Suprapubic skin (tissue), 4 donors: ENCODE measurements at regions not wholly inside any gene's neighbourhood (a gene's known extent, or its start where the extent isn't known, plus 50 kb on each side); places are given as distances from the start of the nearest gene placed in this dataset.

ENCODE experiments used
- DNase-seq, 2 donors: peaks; one replicate each; pipeline ENCODE4 v3.0.0-alpha.2; 2019; ENCODE audit warnings: low spot score in 2 of 2
- H3K27ac ChIP-seq: fragments of 200-600 bp; sonication (generic); one replicate; pipeline ENCODE4 v1.5.1; 2019
- H3K27me3 ChIP-seq: fragments of 200-600 bp; sonication (generic); one replicate; pipeline ENCODE4 v1.5.1; 2019
- H3K36me3 ChIP-seq: fragments of 200-600 bp; sonication (generic); one replicate; pipeline ENCODE4 v1.5.1; 2019
- H3K4me1 ChIP-seq: fragments of 200-600 bp; sonication (generic); one replicate; pipeline ENCODE4 v1.5.1; 2019
- H3K4me3 ChIP-seq: fragments of 200-600 bp; sonication (generic); one replicate; pipeline ENCODE4 v1.5.1; 2019; ENCODE audit warnings: mild to moderate bottlenecking
- H3K9me3 ChIP-seq: fragments of 200-600 bp; sonication (generic); one replicate; pipeline ENCODE4 v1.5.1; 2019
- EP300 ChIP-seq: sonication (generic); formaldehyde crosslinking; IDR thresholded peaks from one replicate; pipeline ENCODE4 v1.6.1; 2017; ENCODE audit warnings: antibody characterized with exemption
- POLR2A ChIP-seq, 2 donors: fragments of 450-650 bp; IDR thresholded peaks; one replicate each; pipeline ENCODE4 v1.6.1; 2017; ENCODE audit warnings: antibody characterized with exemption in 2 of 2, mild to moderate bottlenecking in 2 of 2, moderate library complexity in 2 of 2
- POLR2AphosphoS5 ChIP-seq, 3 donors: sonication (generic); formaldehyde crosslinking; IDR thresholded peaks; one replicate each; pipeline ENCODE4 v1.6.1; 2017; ENCODE audit warnings: antibody characterized with exemption in 3 of 3
- WGBS: methylation state at CpG from one replicate; pipeline ENCODE4 v1.1.5; 2018; 5-methylcytosine and 5-hydroxymethylcytosine counted together
- TF ChIP-seq, protein P1 (sequence below), 2 donors: fragments of 200-600 bp in 1 of 2; fragments of 450-650 bp in 1 of 2; sonication (generic) in 1 of 2; IDR thresholded peaks; one replicate each; pipeline ENCODE4 v1.5.1; 2016 to 2019; ENCODE audit warnings: antibody characterized with exemption in 2 of 2, mild to moderate bottlenecking in 1 of 2, moderate library complexity in 1 of 2

DNA sequence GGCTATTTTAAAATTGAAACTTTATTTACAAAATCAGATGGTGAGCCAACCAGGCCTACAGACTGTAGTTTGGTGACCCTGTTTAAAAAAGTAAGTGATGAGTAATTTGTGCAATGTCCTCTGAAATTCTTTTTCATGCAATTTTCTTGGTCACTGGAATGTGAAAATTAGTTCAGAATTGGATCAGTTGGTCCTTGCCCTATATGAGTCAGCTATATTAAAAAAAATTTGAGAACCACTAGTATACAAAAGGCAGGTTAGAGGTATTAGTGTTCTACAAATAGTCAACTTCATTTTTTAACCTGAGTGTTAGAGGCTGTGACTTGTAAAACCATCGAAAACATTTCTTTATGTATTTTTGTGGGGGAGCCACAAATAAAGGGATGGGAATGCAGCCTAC, 91.1 kb upstream of the NXPH2 start:
- DNase-seq, result no peak
- TF ChIP-seq, protein P1, sequence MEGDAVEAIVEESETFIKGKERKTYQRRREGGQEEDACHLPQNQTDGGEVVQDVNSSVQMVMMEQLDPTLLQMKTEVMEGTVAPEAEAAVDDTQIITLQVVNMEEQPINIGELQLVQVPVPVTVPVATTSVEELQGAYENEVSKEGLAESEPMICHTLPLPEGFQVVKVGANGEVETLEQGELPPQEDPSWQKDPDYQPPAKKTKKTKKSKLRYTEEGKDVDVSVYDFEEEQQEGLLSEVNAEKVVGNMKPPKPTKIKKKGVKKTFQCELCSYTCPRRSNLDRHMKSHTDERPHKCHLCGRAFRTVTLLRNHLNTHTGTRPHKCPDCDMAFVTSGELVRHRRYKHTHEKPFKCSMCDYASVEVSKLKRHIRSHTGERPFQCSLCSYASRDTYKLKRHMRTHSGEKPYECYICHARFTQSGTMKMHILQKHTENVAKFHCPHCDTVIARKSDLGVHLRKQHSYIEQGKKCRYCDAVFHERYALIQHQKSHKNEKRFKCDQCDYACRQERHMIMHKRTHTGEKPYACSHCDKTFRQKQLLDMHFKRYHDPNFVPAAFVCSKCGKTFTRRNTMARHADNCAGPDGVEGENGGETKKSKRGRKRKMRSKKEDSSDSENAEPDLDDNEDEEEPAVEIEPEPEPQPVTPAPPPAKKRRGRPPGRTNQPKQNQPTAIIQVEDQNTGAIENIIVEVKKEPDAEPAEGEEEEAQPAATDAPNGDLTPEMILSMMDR (IDR thresholded peaks at IDR 0.05), result no peak
- no peak for TF ChIP-seq EP300
- no peak for TF ChIP-seq POLR2A (IDR thresholded peaks at IDR 0.05)
- Histone ChIP-seq H3K9me3 (no peaks in the 10 kb centered on the region), H3K36me3 (no peaks in the 10 kb centered on the region), H3K4me3 (no peak overlapping the region), H3K27me3 (no peaks in the 10 kb centered on the region), H3K27ac (no peak overlapping the region), H3K4me1 (no peaks in the 10 kb centered on the region)
- 90% methylated on average over 1 of the region's 1 CpG for WGBS

DNA sequence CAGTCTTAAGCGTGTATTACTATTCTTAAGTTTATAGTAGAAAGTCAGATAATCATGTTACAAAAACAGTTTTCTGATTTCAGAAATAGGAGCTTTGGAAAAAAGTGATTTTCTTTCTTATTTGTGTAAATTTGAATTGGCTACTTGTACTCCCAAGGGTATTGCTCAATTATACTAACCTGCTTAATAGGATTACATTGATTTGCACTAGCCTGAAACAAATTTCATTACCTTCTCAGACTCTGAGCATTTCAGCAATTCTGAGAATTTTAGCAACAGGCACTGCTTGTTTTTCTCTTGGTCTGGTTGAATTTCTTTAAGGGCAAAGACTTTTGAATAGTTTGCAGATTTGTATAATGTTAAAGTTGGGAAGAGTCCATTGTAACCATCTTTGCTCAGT, 87.2 kb upstream of the NXPH2 start:
- TF ChIP-seq POLR2AphosphoS5 (IDR thresholded peaks at IDR 0.05) (no peak), EP300 (no peak), POLR2A (IDR thresholded peaks at IDR 0.05) (no peak)
- TF ChIP-seq, protein P1 (IDR thresholded peaks at IDR 0.05), result no peak
- WGBS, result 85% methylated on average over 1 of the region's 1 CpG
- no peaks in the 10 kb centered on the region for H3K9me3 ChIP-seq
- no peaks in the 10 kb centered on the region for H3K27me3 ChIP-seq
- no peak overlapping the region for H3K4me3 ChIP-seq
- H3K27ac ChIP-seq, result no peak overlapping the region
- no peak for DNase-seq
- H3K36me3 ChIP-seq, result no peaks in the 10 kb centered on the region
- no peaks in the 10 kb centered on the region for H3K4me1 ChIP-seq

DNA sequence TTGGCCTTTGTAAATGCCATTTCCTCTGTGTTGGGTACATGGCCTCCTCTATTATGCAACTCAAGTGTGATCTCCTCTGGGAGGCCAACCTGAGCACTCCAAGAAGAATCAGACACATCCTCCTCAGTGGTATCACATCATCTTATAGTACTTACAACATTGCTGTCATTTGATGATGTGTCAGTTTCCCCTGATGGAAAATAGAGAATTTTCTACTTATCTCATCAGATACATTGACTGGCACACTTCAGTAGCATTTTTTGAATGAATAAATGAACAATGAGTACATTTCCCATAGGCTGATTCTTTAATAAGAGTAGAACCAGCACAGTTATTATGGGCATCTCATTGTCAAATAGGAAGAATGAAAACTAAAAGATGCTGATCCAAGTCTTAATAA, 86.6 kb upstream of the NXPH2 start:
- Histone ChIP-seq H3K27me3 (no peaks in the 10 kb centered on the region), H3K36me3 (no peaks in the 10 kb centered on the region), H3K27ac (no peak overlapping the region), H3K4me1 (no peaks in the 10 kb centered on the region), H3K4me3 (no peak overlapping the region), H3K9me3 (no peaks in the 10 kb centered on the region)
- no peak for TF ChIP-seq EP300
- no peak for TF ChIP-seq POLR2AphosphoS5 (IDR thresholded peaks at IDR 0.05)
- no peak for TF ChIP-seq POLR2A (IDR thresholded peaks at IDR 0.05)
- TF ChIP-seq, protein P1 (IDR thresholded peaks at IDR 0.05), result no peak
- DNase-seq, result no peak

DNA sequence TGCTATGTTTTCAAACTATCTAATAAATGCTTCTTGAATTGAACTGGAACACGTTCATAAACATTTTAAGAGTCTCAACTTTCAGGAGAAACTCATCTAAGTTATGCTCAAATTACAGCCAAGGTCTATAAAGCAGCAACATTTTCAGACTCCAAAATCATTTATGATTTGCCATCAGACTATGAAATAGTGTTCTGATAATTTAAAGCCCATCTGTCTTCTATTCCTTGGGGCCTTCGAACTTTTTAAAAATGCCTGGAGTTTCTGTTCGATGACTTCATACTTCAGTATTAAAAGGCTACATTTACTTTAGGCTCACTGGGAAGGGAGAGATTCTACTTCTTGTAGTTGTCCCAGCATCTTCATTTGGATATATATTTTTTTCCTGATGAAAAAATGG, 73.6 kb upstream of the NXPH2 start:
- DNase-seq, result no peak
- no peak overlapping the region for H3K4me3 ChIP-seq

DNA sequence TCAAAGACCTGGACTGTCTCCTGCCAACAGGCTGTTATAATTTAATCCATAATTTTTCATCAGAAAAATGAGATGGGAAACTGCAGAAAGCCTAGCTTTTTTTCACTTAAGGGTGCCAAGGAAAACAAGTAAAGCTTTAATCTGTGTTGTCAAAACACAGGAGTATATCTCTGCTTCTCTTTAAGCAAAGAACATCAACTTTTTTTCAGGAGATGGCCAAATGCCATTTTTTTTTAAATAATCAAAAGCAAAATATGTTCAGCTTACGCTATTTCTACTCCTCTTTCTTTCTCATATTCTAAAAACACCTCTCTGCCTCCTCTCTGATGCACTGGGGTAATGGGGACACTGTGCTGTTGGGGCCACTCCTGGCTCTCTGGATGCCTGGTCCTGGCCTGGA, 73.1 kb upstream of the NXPH2 start:
- Histone ChIP-seq H3K9me3 (no peaks in the 10 kb centered on the region), H3K4me1 (no peaks in the 10 kb centered on the region), H3K36me3 (no peaks in the 10 kb centered on the region), H3K4me3 (no peak overlapping the region), H3K27me3 (no peaks in the 10 kb centered on the region), H3K27ac (no peak overlapping the region)
- TF ChIP-seq, protein P1 (IDR thresholded peaks at IDR 0.05), result no peak
- TF ChIP-seq POLR2AphosphoS5 (IDR thresholded peaks at IDR 0.05) (no peak), POLR2A (IDR thresholded peaks at IDR 0.05) (no peak), EP300 (no peak)
- WGBS, result 52% methylated on average over 1 of the region's 1 CpG
- no peak for DNase-seq

More for the DNA sequence above, 73.6 kb upstream of the NXPH2 start:
- no peaks in the 10 kb centered on the region for H3K9me3 ChIP-seq
- H3K27me3 ChIP-seq, result no peaks in the 10 kb centered on the region
- H3K36me3 ChIP-seq, result no peaks in the 10 kb centered on the region
- H3K27ac ChIP-seq, result no peak overlapping the region
- H3K4me1 ChIP-seq, result no peaks in the 10 kb centered on the region
- TF ChIP-seq EP300 (no peak), POLR2A (IDR thresholded peaks at IDR 0.05) (no peak), POLR2AphosphoS5 (IDR thresholded peaks at IDR 0.05) (no peak)
- TF ChIP-seq, protein P1 (IDR thresholded peaks at IDR 0.05), result no peak
- WGBS, result 33% methylated on average over 3 of the region's 3 CpGs
